GM18520 (cell line): ENCODE measurements at regions not wholly inside any gene's neighbourhood (a gene's known extent, or its start where the extent isn't known, plus 50 kb on each side); places are given as distances from the start of the nearest gene placed in this dataset.
"Not testable (repeated sequence)": the region's sequence is repeated elsewhere in the genome, so short reads cannot be mapped to it uniquely, and the experiment has no call there.

ENCODE experiments used
- ATAC-seq: cut with Tn5 transposase; IDR thresholded peaks from one replicate; pipeline ENCODE4 v1.9.1; 2021; ENCODE audit not compliant: unreplicated experiment

DNA sequence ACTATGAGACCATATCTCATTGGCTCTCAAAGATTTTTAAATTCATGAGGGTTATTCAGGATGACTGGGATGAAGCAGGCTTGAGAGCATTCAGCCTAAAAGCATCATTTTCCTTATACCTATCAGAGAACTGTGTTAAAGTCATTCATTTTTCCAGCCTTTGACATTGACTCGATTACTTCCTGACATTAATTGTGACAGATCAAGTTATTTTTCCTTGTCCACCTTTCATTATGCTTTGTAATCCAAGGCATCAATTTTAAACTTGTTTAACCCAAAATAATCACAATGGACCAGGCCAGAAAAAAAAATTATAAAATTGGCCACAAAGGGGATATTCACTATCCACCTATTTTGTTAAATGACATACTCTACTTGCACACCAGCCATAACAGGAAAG, 1606.8 kb upstream of the PIK3C3 start:
- no peak for ATAC-seq

DNA sequence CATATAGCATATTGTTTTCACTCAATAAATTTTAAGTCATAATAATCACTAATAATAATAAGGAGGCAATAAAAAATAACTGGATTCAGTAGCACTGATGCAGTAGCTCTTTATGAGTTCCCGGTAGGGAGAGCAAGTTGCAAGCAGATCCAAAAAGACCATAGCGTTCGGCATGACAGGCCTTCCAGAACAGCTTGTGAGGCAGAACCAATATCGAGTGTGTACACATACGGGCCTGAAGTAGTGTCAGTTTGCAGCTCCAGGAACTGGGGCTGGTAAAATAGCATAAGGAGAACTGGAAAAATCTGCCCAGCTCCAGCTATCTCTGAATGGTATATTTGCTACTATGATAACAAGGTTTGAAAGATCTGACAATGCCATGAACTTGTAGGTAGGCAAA, 1607.8 kb upstream of the PIK3C3 start:
- no peak for ATAC-seq

DNA sequence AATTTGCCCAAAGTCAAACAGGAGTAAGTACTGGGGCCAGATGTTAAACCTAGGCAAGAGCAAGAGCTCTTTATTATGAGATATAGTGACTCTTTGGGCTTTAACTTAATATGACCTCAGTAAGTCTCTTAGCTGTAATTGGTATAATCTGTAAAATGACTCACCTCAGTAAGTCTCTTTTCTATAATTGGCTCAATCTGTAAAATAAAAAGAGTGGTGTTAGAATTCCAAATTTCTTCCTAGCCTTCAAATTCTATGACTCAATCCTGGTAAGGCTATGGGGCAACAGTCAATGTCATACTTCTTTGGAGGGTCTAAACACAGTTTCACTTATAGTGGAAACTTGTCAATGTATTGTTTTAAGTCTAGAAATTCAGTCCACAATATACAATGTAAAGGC, 1608.9 kb upstream of the PIK3C3 start:
- no peak for ATAC-seq

DNA sequence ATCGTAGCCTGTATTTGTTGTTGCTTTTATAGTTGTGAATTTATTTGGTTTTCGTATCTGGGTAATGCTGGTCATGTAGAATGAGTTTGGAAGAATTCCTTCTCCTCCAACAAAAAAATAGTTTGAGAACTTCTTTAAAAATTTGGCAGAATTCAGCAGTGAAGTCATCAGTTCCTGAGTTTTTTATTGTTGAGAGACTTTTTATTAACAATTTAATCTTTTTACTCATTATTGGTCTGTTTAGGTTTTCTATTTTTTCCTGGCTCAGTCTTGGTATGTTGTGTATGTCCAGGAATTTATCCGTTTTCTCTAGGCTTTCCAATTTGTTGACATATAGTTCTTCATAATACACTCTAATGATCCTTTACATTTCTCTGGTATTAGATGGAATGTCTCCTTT, 1613.3 kb upstream of the PIK3C3 start:
- no peak for ATAC-seq

DNA sequence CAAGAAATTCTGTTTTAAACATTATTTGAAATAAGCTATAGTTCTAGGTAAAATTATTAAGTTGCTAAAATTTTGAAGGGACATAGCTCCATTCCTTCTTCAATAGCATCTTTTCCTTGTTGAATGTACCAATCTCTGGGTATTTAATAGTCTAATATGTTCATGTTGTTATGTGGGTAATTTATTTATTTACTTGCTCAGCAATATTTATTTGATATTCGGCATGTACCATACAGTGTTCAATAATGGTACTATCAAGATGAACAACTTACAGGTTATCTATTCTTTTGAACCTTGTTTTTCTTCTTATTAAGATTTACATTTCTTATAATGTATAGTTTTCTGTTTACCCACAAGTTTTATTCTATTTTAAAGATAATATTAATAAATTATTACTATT, 1616.8 kb upstream of the PIK3C3 start:
- no peak for ATAC-seq

DNA sequence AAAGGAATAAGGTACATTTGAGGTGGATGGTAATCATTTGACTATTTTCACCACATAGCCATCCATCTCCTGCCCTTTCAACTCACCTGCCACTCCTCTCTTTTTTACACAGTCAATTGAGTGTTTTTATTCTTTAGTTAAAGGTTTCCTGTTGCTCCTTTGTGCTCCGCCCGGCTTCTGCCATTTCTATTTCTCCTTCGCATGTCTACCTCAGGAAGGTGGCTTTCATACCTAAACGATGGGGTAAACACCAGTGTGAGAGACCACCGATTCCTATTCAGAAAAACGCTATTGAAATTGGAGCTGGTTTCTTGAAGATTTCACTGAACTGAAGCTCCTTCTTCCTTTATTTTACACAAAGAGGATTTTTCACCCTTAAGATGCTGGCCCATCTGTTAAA, 1628.0 kb upstream of the PIK3C3 start:
- no peak for ATAC-seq

DNA sequence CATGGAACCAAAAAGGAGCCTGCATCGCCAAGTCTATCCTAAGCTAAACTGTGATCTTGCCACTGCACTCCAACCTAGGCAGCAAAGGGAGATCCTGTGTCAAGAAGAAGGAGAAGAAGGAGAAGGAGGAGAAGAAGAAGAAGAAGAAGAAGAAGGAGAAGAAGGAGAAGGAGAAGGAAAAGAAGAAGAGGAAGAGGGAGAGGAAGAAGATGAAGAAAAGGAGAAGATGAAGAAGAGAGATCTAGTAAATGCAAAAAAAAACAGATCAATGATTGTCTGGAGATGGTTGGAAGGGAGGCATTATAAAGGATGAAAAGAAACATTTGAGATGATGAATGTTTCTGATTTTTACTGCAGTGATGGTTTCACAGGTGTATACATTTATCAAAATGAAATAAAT, 1629.0 kb upstream of the PIK3C3 start:
- no peak for ATAC-seq

DNA sequence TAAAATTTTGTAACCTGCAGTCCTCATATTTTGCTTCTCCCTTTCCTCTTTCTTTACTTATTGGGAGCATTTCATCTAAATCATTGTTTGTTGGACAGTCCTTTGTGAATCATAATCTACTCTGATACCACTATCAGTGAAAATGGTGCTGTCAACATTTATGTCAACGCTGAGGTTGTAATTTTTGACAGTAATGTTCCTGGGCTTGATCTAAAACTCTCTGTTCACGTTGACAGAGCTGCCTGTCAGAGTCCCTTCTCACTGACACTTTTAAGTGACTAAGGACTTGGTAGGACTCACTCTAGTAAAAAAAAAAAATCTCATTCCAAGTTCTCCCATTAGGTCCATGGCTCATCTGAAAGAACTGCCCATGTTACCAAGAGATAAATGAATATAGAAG, 1640.8 kb upstream of the PIK3C3 start:
- no peak for ATAC-seq

DNA sequence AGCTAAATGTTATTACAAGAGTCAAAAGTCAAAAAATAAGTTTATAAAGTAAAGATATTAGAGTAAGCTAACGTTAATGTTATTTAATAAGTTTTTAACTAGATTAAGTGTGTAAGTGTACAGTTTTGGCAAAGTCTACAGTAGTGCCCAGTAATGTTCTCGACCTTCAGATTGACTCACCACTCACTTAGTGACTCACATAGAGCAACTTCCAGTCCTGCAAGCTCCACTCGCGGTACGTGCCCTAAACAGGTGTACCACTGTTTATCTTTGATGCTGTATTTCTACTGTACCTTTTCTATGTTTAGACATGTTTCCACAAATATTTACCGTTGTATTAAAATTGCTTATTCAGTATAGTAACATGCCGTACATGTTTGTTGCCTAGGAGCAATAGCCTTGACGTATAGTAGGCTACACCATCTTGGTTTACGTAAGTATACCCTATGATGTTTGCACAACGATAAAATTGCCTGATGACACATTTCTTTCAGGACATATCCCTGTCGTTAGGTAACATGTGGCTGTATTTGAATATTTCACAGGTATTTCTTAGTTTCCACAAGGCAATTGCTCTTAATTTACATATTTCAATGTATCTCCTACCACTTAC, 1641.9 kb upstream of the PIK3C3 start:
- no peak for ATAC-seq

DNA sequence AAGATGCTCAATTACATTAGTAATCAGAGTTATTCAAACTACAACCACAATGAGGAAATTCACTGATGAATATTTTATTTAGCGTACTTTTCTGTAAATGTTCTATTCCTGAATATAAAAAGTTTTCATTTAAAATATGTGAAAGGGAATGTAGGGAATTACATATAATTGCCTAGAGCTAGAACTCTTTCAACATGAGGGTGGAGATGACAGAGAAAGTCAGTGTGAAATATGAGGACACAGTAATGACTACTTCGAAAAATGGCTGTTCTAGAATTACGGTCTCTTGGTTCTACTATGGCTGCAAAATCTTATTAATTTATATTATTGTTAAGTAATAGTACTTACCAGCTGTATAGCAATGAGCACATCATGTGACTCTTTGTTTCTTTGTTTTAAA, 1647.4 kb upstream of the PIK3C3 start:
- no peak for ATAC-seq

DNA sequence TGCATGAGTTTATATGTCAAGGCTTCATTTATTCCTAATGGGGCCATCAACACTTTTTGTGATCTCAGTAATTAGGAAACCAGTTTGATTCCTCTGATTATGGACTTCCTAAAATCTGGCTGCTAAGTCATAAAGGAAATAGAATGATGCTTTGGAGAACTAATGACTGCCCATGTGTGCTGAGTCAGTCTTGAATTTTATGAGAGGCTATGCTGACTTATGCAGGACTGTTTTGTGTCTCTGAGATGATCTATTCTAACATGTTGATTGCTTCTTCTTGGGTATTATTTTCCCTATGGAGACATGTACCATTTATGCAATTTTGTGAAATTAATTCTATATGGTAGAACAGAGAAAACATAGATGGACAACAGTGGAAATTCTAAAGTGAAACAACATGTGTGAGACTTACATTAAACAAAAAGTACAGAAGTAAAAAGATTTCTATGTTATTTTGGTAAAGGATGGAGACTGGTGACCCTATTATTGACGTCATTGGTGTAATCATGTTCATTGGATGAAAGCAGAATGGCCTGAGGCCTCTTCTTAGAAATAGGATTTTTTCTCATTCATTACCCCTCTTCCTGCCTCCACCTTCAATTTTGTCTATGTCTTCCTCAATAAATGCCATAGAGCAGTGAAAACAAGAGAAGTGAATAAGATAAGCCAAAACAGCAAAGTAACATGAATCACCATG, 1658.2 kb upstream of the PIK3C3 start:
- no peak for ATAC-seq

DNA sequence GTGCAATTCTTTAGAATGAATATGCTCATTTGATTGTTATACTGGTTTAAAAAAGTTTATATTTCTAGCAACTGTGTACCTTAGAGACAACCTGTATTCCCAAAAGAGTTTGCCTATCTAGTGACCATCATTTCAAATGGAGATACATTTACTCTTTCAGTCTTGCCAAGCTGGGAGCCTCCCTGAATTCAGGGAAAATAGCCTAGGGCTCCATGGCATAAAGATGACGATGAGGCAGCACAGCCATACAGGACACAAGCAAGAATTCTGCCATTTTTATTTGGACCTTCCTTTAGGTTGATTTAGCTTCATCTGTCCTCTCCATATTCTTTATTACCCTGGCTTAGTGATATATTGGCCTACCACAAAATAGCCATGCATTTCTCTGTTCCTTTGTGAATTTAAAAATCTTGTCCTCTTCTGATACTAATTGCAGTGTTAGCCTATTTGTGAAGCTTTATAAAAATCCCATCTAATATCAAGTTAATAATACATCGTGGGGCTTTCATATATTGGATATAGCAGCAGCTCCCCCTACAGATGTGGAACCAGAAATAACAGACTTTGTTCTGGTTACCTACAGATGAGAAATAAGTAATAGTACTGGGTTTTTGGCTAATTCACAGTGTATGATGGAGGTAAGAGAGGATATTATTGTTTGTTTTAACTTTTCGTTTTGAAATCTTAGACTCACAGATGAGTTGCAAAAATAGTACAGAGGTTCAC, 1661.9 kb upstream of the PIK3C3 start:
- no peak for ATAC-seq

DNA sequence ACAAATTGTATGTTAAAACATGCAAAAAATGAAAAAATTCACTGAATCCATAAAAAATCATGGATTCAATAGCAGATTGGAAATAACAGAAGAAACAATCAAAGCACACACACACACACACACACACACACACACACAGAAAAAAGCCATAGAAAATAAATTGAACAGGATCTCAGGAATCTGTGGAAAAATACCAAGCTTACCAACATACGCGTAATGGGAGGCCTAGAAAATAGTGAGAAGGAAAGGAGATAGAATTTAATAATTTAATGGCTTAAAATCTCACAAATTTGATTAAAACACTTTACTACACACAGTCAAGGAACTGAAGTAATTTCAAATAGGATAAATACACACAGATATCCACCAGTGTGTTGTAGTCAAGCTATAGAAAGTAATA, 1671.5 kb upstream of the PIK3C3 start:
- ATAC-seq, result no peak

DNA sequence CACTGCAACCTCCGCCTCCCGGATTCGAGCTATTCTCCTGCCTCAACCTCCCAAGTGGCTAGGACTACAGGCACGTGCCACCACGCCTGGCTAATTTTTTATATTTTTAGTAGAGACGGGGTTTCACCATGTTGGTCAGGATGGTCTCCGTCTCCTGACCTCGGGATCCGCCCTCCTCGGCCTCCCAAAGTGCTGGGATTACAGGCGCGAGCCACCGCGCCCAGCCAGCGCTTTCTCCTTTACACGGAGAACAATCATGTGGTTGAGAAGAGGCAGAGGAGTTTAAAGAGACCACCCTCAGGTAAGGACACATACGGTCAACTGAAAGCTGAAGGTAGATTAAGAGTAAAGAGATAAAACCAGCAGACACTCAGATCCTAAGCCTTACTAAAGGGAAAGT, 1673.7 kb upstream of the PIK3C3 start:
- ATAC-seq, result not testable (repeated sequence)

DNA sequence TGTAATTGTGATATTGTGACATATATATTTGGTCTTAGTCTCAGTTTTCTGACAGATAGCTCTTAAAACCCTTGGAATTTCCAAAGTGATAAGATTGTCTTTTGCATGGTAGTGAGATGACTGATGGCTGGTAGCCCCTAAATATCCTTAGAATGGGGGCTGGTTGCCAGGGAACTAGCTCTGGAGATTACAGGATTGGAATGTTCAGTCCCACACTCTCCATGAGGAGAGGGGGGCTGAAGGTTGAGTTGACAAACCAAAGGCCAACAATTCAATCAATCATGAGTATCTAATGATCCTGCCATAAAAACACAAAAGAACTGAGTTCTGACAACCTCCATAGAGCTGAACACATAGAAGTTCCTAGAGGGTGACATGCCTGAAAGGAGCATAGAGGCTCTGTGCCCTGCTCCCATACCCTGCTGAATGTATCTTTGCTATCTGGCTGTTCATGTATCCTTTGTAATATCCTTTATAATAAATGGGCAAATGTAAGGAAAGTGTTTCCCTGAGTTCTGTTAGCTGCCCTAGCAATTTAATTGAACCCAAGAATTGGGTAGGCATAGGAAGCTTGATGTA, 1680.3 kb upstream of the PIK3C3 start:
- ATAC-seq, result no peak

DNA sequence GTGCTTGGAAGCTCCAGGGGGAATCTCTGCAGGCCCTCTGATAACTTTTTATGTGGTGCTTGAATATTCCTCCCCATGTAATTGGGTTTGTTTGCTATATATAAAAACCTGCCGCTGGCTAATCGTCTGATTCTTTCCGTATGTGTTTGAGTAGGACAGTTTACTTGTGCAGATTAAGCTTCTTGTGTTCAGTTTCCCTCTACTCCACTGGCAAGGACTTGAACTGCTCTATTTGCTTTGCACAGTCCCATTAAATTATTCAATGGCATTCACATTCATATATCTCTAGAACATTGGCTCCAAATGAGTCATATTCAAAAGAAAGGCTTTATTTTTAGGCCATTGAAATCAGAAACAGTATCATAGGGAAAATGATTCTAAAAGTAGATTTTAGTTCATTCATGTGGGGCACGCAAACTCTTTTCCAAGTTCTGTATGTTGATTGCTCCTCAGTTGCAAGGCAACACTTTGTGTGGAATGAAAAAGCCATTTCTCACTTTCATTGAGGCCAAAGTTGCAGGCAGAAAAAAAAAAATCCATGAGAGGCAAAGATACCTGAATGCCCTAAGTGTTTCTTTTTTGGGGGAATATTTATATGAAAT, 1682.3 kb upstream of the PIK3C3 start:
- no peak for ATAC-seq

DNA sequence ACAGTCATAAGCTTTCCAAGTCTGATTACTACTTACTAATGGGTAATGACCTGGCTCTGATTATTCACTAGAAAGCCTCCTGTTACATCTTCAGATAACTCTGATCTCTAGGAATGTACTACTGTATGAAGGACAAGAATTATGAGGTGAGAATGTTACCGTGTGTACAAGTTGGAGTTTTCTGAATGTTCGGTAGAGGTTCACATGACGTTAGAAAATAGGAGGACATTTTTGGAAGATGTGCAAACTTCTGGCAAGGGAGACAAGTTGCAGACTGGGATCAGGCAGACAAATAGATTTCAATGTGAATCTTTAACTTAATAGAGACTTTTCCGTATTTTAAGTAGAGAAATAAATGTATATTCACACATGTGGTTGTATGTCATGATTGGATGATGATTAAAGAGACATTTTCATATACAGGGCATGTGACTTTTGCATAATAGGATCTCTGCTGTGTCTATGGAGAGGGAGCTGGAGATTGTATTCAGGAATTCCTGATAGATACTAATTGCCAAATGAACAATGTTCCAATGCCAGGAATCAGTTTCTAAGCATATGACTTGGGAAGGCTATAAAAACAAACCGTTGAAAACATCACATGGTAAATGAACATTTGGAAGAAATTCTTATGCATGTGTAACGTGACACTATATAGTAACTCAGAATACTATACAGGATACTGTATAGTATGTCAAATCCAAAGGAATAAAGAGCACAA, 1695.8 kb upstream of the PIK3C3 start:
- ATAC-seq, result no peak

DNA sequence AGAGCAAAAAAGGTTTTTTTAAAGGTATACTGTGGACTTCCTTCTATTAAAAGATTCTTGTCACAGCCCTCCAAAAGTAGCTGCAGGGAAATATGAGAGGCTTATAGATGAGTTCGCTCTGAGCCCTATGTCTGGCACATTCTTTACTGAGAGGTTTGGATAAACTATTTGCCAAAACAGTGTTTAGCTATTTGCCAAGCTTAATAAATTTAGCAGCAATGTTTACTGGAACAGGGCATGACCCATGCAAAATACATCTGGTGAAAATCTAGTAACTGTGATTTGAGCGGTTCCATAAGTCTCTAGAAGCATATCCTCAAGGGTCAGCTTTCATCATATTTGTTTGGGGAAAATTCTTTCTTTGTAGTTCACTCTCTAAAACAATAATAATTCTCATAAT, 1696.7 kb upstream of the PIK3C3 start:
- no peak for ATAC-seq

DNA sequence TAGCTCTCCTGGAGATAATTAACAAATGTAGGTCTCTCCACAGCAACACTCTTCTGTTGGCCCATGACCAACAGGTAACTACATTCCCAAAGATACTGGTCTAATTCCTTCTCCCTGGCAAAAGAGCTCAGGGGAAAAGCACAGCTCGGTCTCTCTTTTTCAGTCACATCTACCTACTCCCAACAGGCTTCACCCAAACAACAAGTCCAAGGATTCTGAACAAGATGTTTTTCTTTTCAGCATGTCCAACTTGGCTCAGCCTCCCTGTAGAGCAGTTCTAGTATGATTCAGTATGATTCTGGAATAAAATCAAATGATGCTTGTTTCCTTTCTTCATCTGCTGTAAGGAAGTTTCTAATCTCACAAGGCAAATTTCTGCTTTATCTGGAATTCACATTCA, 1704.8 kb upstream of the PIK3C3 start:
- no peak for ATAC-seq

DNA sequence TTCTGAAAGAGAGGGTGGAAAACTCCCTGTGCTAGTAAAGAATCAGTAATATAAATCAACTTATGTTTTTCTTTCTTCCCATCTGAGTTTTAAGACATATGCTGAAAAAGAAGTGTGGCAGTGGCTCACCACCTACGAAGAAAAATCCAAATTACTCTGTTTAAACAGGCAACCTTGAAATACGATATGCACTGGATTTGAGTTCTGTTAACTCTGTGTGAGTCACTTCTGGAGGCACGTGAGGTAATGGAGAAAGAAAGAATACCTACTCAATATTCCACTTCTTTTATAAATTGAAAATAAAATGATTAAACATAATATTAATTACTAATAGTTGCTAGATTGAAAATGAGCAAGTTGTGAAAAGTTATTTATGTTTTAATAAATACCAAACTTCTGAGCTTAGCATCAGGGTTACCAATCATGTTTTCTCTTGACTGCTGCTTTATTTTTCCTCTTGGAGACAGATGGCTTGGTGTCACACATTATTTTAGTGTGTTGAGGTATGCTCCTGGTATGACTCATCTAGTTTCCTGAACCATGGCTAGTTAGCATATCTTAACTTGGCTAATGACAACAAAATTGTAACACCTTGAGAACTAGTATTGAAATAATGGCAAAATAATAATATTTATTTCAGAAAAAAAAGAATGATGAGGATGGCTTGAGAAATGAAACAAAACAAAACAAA, 1705.5 kb upstream of the PIK3C3 start:
- no peak for ATAC-seq
